T-helper 1 cell treated with Interleukin-12 subunit alpha and Interleukin-12 subunit beta and Interleukin-4 antibody, amounts not matched to agents 30 μg/mL and 1 μg/mL, for 36 hours (primary cell): ENCODE measurements at regions not wholly inside any gene's neighbourhood (a gene's known extent, or its start where the extent isn't known, plus 50 kb on each side); places are given as distances from the start of the nearest gene placed in this dataset.
"Not testable (repeated sequence)": the region's sequence is repeated elsewhere in the genome, so short reads cannot be mapped to it uniquely, and the experiment has no call there.

Source experiments
- H3K27ac Mint-ChIP-seq: one replicate; pipeline ENCODE4 v1.8.0; 2021; ENCODE audit warnings: mild to moderate bottlenecking, mixed read lengths
- H3K27me3 Mint-ChIP-seq: one replicate; pipeline ENCODE4 v1.8.0; 2021; ENCODE audit warnings: low read depth, mixed read lengths
- H3K36me3 Mint-ChIP-seq: one replicate; pipeline ENCODE4 v1.8.0; 2021; ENCODE audit warnings: low read depth, mixed read lengths
- H3K4me1 Mint-ChIP-seq: one replicate; pipeline ENCODE4 v1.8.0; 2021; ENCODE audit warnings: low read depth, mixed read lengths
- H3K4me3 Mint-ChIP-seq: one replicate; pipeline ENCODE4 v1.8.0; 2021; ENCODE audit warnings: mild to moderate bottlenecking, moderate library complexity, mixed read lengths
- H3K9me3 Mint-ChIP-seq: one replicate; pipeline ENCODE4 v1.8.0; 2021; ENCODE audit warnings: mixed read lengths

DNA sequence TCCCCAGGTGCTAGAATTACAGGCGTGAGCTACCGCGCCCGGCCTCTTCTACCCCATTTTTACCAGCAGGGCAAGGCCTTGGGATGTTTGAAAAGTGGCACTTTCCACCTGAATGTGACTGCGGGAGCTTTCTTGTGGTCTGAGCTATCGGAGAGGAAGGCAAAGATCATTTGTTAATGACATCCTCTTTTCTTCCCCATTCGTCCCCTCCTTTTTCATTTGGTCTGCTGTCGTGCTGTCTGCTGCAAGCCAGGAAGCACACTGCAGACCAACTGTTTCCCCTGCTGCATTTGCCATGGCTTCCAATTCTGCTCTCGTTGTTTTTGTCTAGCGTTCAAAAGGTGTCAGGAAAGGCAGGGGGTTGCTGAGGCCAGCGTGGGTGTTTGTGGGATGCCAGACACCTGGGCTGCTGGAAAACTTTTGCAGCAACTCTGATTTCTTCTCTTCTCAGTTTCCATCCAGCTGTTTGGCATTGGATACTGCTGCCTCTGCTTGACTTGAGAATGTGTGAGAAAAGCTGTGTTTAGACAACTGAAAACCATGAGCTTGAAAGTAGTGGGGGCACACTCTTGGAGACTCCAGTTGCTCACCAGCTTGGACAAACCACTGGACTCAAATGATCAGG, 196.4 kb upstream of the MSX2 start:
- H3K4me3 Mint-ChIP-seq = no peak overlapping the region
- H3K36me3 Mint-ChIP-seq = no peaks in the 10 kb centered on the region
- H3K9me3 Mint-ChIP-seq = no peaks in the 10 kb centered on the region
- no peak overlapping the region for H3K27ac Mint-ChIP-seq
- H3K27me3 Mint-ChIP-seq = no peaks in the 10 kb centered on the region
- H3K4me1 Mint-ChIP-seq = no peaks in the 10 kb centered on the region

DNA sequence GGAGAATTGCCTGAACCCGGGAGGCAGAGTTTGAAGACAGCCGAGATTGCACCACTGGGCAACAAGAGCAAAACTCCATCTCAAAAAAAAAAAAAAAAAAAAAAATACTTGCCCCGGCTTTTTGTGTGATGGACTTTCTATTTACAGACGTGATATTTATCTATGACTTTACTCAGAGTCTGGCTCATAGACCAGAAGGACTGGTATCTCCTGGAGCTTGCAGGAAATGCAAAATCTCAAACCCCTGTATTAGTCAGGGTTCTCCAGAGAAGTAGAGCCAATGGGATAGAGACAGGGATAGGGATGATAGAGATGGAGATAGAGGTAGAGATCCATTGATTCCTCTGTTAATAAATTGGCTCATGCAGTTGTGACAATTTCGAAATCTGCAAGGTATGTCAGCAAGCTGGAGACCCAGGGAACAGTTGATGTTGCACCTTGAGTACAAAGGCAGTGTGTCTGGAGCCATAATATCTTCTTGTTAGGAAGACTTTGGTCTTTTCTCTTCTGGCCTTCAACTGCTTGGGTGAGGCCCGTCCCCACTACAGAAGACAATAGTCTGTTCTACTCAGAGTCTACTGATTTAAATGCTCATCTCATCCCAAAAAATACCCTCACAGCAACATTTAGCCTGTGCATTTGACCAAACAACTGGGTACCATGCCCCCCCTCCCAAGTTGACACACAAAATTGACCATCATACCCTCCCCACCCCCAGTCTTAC, 195.4 kb upstream of the MSX2 start:
- no peak overlapping the region for H3K4me3 Mint-ChIP-seq
- no peaks in the 10 kb centered on the region for H3K4me1 Mint-ChIP-seq
- no peaks in the 10 kb centered on the region for H3K9me3 Mint-ChIP-seq
- H3K36me3 Mint-ChIP-seq = no peaks in the 10 kb centered on the region
- H3K27ac Mint-ChIP-seq = no peak overlapping the region
- no peaks in the 10 kb centered on the region for H3K27me3 Mint-ChIP-seq

DNA sequence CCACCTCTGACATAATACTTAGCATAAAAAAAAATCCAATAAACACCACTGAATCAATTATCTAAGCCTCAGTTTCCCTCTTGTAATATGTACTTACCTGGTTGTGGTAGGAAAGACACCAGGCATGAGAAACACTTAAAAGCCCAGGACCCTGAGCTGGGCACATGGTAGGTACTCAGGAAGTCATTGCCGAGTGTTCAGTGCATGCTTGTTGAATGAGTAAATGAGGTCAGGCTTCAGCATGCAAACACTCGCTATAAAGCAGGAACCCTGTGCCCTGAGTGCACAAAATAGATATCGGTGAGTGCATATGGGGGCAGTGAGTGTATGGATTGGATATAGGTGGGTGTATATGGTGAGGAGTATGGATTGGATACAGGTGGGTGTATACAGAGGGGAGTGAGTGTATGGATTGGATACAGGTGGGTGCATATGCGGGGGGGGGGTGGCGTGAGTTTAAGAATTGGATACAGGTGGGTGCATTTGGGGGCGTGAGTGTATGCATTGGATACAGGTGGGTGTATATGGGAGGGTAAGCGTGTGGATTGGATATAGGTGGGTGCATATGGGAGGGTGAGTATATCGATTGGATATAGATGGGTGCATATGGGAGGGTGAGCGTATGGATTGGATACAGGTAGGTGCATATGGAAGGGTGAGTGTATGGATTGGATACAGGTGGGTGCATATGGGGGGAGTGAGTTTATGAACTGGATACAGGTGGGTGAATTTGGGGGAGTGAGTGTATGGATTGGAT, 194.3 kb upstream of the MSX2 start:
- no peak overlapping the region for H3K4me3 Mint-ChIP-seq
- H3K27me3 Mint-ChIP-seq = no peaks in the 10 kb centered on the region
- H3K36me3 Mint-ChIP-seq = no peaks in the 10 kb centered on the region
- H3K27ac Mint-ChIP-seq = no peak overlapping the region
- H3K9me3 Mint-ChIP-seq = no peaks in the 10 kb centered on the region
- no peaks in the 10 kb centered on the region for H3K4me1 Mint-ChIP-seq

DNA sequence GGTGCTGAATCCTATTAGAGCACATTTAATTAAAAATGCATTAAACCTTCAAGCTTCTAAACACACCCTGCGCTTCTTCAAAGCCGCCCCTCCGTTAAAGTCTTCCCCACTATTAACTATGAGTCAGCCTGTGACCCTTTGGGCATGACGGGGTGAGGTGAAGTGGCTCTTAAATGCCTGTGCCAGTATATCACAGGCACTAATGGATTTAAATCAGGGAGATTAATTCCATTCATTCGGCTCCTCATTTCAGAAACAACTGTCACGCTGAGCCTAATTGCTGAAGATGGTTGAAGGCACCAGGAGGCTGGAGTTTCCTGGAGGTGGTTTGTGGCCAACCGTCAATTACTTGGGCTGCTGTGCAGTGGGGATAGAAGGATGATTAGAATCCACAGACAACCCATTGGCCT, 192.6 kb upstream of the MSX2 start:
- Mint-ChIP-seq H3K36me3 (no peaks in the 10 kb centered on the region), H3K4me1 (no peaks in the 10 kb centered on the region), H3K27me3 (no peaks in the 10 kb centered on the region), H3K4me3 (no peak overlapping the region), H3K9me3 (no peaks in the 10 kb centered on the region), H3K27ac (no peak overlapping the region)

DNA sequence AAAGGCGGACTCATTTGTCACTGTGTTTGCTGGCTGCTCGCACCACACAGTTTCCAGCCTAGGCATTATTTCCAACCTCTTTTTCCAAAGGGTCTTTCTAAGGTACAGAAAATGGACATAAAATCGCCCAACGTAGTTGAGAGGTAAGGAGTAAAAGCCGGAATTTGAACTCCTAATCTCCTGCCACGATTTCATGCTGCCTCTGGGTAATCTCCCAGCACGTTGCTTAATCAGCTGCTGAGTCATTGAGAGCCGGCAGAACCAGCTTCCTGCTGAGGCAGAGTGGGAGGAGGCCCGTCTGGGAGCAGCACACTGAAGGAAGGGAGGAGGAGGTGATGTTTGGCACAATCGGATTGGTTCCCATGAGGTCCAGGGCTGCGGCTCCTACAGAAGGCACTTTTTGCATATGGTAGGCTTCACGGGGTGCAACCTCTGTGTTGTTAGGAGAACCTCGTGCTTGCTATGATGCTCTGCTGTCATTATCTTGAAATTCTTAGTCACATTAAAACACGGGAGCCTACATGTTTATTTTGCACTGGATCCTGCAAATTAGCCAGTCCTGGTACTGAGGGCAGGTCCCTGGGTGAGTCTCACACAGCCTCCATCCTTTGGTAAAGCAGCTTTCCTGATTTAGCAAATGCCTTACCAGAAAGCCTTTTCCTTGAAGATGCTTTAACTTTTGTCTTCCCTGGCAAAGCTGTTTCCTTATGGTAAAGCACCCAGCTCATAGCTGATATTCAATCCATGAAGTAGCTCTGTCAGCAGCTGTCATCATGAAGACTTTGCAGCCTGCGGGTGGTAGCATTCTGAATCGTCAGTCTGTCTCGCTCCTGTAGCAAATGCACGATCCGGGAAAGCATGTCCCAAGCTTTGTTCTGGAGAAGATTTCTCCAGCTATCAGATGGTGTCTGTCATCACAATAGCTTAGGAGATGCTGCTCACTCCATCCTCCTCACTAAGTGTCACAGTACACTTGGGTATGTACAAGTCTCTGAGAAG, 191.6 kb upstream of the MSX2 start:
- Mint-ChIP-seq H3K27ac (no peak overlapping the region), H3K4me1 (no peaks in the 10 kb centered on the region), H3K9me3 (no peaks in the 10 kb centered on the region), H3K36me3 (no peaks in the 10 kb centered on the region), H3K27me3 (no peaks in the 10 kb centered on the region), H3K4me3 (no peak overlapping the region)

DNA sequence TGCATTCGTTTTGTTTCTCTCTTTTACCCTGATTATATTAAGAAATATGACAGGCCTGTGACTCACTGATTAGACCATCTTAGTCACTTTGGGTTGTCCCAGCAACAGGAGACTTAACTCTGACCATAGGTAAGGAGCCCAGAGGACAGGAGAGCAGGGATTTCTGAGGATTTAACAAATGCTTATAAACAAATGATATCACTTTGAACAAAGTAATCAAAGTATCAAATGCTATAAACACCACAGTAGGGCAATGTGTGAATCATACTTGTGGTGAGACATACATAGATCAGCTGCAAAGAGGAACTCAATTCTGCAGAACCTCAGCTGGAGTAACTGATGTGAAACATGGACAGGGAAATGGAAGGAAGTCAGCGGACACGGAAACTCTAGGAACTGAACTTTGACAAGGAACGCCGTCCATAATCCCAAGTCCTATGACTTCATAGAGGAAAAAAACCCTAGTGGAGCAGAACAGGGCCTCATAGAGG, 190.6 kb upstream of the MSX2 start:
- Mint-ChIP-seq H3K9me3 (peaks cover 6% of the 10 kb centered on the region), H3K27me3 (no peaks in the 10 kb centered on the region), H3K4me1 (peaks cover 4% of the 10 kb centered on the region), H3K36me3 (no peaks in the 10 kb centered on the region), H3K27ac (no peak overlapping the region), H3K4me3 (no peak overlapping the region)

DNA sequence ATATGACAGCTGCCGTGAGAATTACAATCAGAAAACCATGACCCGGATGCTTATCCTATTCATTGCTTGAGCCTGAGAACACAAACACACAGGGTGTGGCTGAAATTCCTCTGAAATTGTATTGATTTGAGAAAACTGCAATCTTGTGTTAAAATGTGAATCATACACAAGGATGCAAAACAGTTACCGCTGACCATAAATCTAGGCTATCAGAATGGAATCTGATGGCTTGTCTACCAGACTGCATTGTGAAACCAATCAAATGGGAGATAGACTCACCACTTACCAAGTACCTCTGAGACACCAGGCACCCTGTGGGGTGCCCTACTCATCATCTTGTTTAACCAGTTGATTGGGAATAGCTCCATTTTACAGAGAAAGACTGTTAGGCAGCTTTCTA, 188.7 kb upstream of the MSX2 start:
- Mint-ChIP-seq H3K36me3 (no peaks in the 10 kb centered on the region), H3K27ac (no peak overlapping the region), H3K27me3 (no peaks in the 10 kb centered on the region), H3K4me3 (no peak overlapping the region), H3K9me3 (peaks cover 7% of the 10 kb centered on the region), H3K4me1 (peaks cover 4% of the 10 kb centered on the region)

DNA sequence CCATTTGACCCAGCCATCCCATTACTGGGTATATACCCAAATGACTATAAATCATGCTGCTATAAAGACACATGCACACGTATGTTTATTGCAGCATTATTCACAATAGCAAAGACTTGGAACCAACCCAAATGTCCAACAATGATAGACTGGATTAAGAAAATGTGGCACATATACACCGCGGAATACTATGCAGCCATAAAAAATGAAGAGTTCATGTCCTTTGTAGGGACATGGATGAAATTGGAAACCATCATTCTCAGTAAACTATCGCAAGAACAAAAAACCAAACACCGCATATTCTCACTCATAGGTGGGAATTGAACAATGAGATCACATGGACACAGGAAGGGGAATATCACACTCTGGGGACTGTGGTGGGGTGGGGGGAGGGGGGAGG, 184.6 kb upstream of the MSX2 start:
- H3K9me3 Mint-ChIP-seq, H3K36me3 Mint-ChIP-seq, H3K27ac Mint-ChIP-seq, H3K27me3 Mint-ChIP-seq, H3K4me1 Mint-ChIP-seq, H3K4me3 Mint-ChIP-seq: not testable (repeated sequence)

DNA sequence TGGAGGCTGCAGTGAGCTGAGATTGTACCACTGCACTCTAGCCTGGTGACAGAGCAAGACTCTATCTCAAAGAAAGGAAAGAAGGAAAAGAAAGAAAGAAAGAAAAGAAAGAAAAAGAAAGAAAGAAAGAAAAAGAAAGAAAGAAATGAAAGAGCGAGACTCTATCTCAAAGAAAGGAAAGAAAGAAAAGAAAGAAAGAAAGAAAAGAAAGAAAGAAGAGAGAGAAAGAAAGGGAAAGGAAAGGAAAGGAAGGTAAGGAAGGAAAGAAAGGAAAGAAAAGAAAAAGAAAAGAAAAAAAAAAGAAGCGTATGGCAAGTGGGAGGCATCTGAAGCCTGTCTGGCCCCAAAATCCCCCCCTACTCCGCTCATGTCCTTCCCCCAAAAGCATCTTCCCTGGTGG, 182.3 kb upstream of the MSX2 start:
- H3K4me3 Mint-ChIP-seq = no peak overlapping the region
- H3K4me1 Mint-ChIP-seq = peaks cover 4% of the 10 kb centered on the region
- H3K36me3 Mint-ChIP-seq = no peaks in the 10 kb centered on the region

DNA sequence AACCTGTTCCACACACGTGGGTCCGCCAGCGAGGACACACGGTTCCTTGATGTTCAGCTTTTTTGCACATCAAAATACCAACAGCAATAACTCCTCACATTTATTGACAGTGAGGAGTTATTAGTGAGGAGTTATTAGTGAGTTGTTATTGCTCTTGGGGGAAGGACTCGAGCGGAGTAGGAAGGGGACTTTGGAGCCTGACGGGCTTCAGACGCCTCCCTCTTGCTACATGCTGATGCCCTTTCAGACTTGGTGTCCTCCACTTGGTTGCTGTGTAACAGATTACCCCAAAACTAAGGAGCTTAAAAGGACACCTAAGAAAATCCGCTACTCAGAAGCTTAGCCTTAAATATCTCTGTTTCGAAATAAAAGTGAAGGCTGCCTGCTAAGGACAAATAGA, 181.9 kb upstream of the MSX2 start:
- Mint-ChIP-seq H3K9me3 (peaks cover 7% of the 10 kb centered on the region), H3K4me3 (no peak overlapping the region), H3K27ac (no peak overlapping the region), H3K4me1 (peaks cover 4% of the 10 kb centered on the region), H3K36me3 (no peaks in the 10 kb centered on the region), H3K27me3 (no peaks in the 10 kb centered on the region)

More for the DNA sequence above, 182.3 kb upstream of the MSX2 start:
- Mint-ChIP-seq H3K9me3 (peaks cover 7% of the 10 kb centered on the region), H3K27ac (no peak overlapping the region), H3K27me3 (no peaks in the 10 kb centered on the region)

DNA sequence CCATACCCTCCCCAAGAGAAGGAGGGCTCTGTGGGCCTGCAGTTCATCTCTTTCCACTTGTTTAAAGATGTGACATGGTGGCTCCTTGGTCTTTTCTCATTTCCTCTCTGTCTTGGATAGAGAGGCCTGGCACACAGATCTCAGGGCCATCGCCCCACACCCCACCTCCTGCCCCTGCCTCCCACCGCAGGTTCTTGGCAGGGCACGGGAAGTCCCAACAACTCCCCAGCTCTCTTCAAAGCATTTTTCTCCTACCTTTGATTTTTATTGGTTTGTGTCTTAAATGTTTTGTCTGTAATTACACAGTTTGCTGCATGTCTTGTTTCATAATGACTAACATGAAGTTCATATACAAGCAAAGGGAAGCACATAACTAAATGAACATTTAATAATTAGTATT, 178.5 kb upstream of the MSX2 start:
- no peak overlapping the region for H3K4me3 Mint-ChIP-seq
- H3K36me3 Mint-ChIP-seq = no peaks in the 10 kb centered on the region
- no peak overlapping the region for H3K27ac Mint-ChIP-seq
- H3K4me1 Mint-ChIP-seq = no peaks in the 10 kb centered on the region
- H3K9me3 Mint-ChIP-seq = no peaks in the 10 kb centered on the region
- H3K27me3 Mint-ChIP-seq = no peaks in the 10 kb centered on the region

DNA sequence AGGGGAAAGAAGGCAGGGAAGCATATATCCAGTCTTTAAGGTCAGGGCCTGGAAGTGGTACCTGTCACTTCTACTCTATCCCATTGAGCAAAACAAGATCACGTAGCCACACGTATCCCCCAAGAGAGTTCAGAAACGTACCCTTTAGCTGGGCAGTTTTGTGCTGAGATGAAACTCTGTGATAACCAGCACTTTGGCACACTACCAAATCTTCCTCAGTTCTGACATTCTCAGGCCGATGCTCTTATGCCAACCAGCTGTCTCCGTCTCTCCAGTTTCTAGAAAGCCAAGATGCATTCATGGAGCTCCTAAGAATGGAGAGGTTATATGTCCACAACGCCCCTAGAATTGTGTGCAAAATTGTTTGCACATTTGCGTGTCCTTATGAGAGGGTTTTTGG, 176.6 kb upstream of the MSX2 start:
- Mint-ChIP-seq H3K36me3 (no peaks in the 10 kb centered on the region), H3K9me3 (no peaks in the 10 kb centered on the region), H3K4me1 (no peaks in the 10 kb centered on the region), H3K27ac (no peak overlapping the region), H3K4me3 (no peak overlapping the region), H3K27me3 (no peaks in the 10 kb centered on the region)

DNA sequence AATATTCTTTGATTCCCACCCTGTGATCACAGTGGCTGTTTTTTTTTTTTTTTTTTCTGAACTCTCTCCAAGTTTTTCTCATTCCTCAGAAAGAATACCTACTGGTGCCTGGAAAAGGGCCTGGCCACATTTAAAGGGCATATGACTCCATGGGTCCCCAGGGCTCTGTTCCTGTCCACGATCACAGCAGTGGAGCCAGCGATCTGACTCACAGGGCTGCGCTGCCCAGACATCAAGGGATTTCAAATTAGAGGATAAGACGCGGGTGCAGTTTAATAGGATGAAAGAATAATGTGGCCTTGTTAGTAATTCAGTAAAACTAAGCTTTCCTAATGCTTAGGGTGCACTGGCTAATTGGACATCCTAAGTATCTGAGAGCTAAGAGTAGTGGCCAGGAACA, 175.1 kb upstream of the MSX2 start:
- Mint-ChIP-seq H3K36me3 (no peaks in the 10 kb centered on the region), H3K4me1 (no peaks in the 10 kb centered on the region), H3K9me3 (no peaks in the 10 kb centered on the region), H3K4me3 (no peak overlapping the region), H3K27ac (no peak overlapping the region), H3K27me3 (no peaks in the 10 kb centered on the region)

DNA sequence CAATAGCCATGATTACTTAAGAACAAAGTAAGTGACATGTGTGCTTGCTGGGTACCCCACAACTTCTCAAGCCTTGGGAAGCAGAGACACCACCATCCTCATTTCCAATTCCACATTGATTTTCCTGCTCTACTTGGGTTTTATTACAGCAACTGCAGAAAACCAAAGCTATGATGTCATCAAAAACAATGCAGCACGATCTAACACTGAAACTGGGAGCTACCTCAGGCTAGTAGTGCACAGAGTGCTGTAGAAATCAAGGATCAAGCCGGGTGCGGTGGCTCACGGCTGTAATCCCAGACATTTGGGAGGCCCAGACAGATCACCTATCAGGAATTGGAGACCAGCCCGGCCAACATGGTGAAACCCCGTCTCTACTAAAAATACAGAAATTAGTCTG, 174.4 kb upstream of the MSX2 start:
- H3K36me3 Mint-ChIP-seq = no peaks in the 10 kb centered on the region
- no peaks in the 10 kb centered on the region for H3K9me3 Mint-ChIP-seq

More for the DNA sequence above, 174.4 kb upstream of the MSX2 start:
- H3K27me3 Mint-ChIP-seq = no peaks in the 10 kb centered on the region
- H3K27ac Mint-ChIP-seq = no peak overlapping the region
- no peak overlapping the region for H3K4me3 Mint-ChIP-seq
- H3K4me1 Mint-ChIP-seq = no peaks in the 10 kb centered on the region
